ENCODE measurements at regions not wholly inside any gene's neighbourhood (a gene's known extent, or its start where the extent isn't known, plus 50 kb on each side); places are given as distances from the start of the nearest gene placed in this dataset.
"Not testable (repeated sequence)": the region's sequence is repeated elsewhere in the genome, so short reads cannot be mapped to it uniquely, and the experiment has no call there.

GRCh38 chr7:115338016-115338415, 416.1 kb downstream of the MDFIC start:
- DNase-seq: no peak

GRCh38 chr7:115332691-115333090, 410.8 kb downstream of the MDFIC start:
- DNase-seq: no peak

- DNase-seq: no peak
Measured at GRCh38 chr7:115329006-115329405, 407.1 kb downstream of the MDFIC start.

- no peak for DNase-seq
Measured at GRCh38 chr7:115328018-115328417, 406.1 kb downstream of the MDFIC start.

- DNase-seq: no peak
Measured at GRCh38 chr7:115327326-115327725, 405.4 kb downstream of the MDFIC start.

- DNase-seq: no peak
Measured at GRCh38 chr7:115319541-115319940, 397.6 kb downstream of the MDFIC start.

- DNase-seq: not testable (repeated sequence)
Measured at GRCh38 chr7:115310316-115310715, 388.4 kb downstream of the MDFIC start.

GRCh38 chr7:115306586-115306985, 384.7 kb downstream of the MDFIC start:
- no peak for DNase-seq

GRCh38 chr7:115300231-115300870, 378.5 kb downstream of the MDFIC start:
- DNase-seq: no peak

- no peak for DNase-seq
Measured at GRCh38 chr7:115299397-115300037, 377.6 kb downstream of the MDFIC start.

GRCh38 chr7:115297656-115298055, 375.8 kb downstream of the MDFIC start:
- DNase-seq: no peak

GRCh38 chr7:115293628-115294240, 371.8 kb downstream of the MDFIC start:
- no peak for DNase-seq

- DNase-seq: no peak
Measured at GRCh38 chr7:115292381-115292780, 370.5 kb downstream of the MDFIC start.

- no peak for DNase-seq
Measured at GRCh38 chr7:115289971-115290370, 368.1 kb downstream of the MDFIC start.

- no peak for DNase-seq
Measured at GRCh38 chr7:115276791-115277190, 354.9 kb downstream of the MDFIC start.

GRCh38 chr7:115273855-115274254, 352.0 kb downstream of the MDFIC start:
- not testable (repeated sequence) for DNase-seq

GRCh38 chr7:115273139-115273772, 351.4 kb downstream of the MDFIC start:
- no peak for DNase-seq

- DNase-seq: no peak
Measured at GRCh38 chr7:115271332-115272235, 349.7 kb downstream of the MDFIC start.

- DNase-seq: no peak
Measured at GRCh38 chr7:115269486-115269885, 347.6 kb downstream of the MDFIC start.

- DNase-seq: no peak
Measured at GRCh38 chr7:115267503-115267902, 345.6 kb downstream of the MDFIC start.

GRCh38 chr7:115260381-115260780, 338.5 kb downstream of the MDFIC start:
- DNase-seq: no peak

- DNase-seq: no peak
Measured at GRCh38 chr7:115252461-115252860, 330.6 kb downstream of the MDFIC start.

GRCh38 chr7:115249080-115249479, 327.2 kb downstream of the MDFIC start:
- DNase-seq: no peak
